HG02623 (cell line): ENCODE measurements at regions not wholly inside any gene's neighbourhood (a gene's known extent, or its start where the extent isn't known, plus 50 kb on each side); places are given as distances from the start of the nearest gene placed in this dataset.

Source experiments
- ATAC-seq: cut with Tn5 transposase; IDR thresholded peaks from one replicate; pipeline ENCODE4 v1.9.1; 2021; ENCODE audit warnings: moderate library complexity; ENCODE audit not compliant: unreplicated experiment

DNA sequence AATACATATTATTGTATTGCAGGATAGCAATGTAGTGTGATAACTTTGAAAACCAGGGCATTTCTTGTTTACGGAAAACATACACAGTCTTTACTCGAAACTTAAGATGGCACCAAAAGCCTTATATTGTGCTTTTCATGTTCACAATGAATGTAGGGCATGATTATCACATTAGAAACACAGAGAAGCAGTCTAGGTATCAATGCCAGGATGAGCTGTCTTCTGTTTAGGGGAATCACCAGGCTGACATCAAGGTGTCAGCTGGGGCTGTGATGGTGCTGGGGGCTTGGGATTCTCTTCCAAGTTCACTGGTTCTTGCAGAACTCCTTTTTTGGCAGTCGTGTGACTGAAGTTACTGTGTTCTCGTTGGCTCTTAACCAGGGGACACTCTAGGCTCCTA lies 1067.3 kb downstream of the FLRT2 start:
- ATAC-seq: no peak

DNA sequence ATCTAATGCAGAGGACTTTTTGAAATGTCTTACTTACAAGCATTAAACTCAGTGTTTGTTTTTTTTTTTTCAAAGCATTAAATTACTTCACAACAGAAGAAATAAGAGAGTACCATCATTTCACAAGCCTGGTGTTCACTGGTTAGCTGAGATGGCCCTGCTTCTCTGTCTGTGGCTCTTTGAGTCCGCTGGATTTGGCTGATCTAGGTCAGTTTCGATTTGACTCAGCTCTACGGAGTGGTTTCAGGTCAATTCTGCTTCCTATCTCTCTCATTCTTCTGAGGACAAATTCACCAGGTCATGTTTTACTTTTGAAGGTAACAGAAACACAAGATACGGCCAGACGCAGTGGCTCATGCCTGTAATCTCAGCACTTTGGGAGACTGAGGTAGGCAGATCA lies 1066.1 kb downstream of the FLRT2 start:
- no peak for ATAC-seq

DNA sequence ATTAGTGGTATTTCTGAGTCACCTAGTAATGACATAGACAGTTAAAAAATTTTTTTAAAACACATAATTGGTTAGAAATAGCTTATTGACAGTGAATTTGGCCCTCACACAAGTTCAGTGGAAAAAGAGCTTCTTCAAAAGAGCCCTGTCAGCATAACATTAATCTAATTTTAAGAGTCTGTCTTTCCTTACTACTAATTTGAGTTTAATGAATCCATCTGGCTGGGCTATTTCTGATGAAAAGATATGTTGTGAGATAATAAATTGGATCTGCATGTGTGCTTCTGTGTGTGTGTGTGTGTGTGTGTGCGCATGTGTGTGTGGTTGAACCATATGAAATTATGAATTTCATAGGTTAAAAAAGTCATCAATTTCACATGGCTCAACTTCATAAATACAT lies 1045.2 kb downstream of the FLRT2 start:
- ATAC-seq: no peak

DNA sequence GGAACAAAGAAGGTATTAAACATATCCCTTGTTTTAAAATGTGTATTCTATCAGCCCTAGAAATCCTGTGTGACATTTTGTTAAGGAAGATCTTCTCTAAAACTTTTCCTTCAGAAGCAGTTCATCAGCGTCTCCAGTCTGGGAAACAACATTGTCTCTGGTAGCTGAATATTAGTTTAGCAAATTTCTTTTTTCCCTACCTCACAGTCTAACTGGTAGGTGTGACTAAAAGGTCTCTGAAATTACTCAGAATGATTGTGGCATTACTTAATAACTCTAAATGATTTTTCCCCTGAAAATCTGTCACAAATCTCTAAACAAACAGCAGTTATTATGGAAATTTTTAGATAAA lies 1044.8 kb downstream of the FLRT2 start:
- ATAC-seq: no peak

DNA sequence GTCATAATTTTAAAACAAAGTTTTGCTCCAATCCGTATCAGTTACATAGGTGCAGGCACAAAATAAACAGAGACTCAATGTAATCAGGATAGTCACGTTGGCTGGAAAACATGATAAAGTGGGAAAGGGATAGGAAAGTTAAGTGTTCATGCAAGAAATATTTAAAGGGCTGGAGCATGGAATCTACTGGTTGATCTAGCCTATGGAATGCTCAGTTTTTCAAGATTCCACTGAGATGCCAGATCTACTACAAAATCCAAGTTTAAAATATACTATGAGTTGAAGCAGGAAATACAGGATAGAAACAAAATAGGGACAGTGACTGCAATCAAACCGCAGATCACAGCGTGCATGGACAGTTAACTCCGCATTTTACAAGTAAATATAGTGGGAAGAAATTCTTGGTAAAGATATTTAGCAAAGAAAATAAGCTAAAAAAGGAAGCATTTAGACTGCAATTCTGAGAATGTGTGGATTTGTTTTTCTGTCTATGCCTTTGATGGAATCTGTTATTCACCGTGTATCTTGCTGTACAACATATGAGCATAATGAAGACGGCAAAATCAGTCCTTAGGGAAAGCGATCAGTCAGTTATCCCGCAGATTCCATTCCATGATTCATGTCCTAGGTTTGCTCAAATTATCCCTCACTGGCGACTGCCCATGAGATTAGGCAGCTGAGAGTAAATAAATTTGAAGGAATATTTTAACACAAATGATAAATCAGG lies 1044.3 kb downstream of the FLRT2 start:
- no peak for ATAC-seq

DNA sequence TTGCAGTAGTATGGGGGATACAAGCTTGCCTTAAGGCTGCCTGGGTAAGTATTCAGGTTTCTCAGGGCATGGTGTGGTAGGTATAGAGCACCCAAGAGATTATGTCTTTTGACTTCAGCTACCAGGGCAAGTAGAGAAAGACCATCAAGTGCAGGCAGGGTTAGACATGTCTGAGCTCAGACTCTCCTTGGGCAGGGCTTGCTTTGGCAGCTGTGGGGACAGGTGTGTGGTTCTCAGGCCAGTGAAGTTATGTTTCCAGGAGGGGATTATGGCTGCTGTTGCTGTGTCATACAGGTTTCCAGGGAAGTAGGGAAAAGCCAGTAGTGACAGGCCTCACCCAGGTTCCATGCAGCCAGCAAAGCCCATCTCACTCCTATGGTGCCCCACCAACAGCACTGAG lies 1040.4 kb downstream of the FLRT2 start:
- no peak for ATAC-seq

DNA sequence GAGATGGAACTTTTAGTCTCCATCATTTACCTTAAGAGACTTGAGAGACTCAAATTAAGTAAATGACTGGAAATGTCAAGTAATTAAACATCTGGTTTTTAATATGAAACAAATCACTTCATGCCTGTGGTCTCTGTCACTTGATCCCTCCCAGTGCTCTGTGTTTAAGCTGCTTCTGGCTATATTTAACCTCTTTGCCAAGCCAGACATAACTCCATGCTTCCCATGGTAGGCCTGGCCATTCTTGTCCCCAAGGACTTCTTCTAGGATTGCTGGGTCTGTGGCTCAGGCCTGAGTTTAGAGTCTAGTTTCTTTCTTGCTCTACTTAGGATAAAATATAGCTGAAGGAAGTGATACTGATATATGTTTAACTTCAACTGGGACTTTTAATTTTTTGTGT lies 1013.6 kb downstream of the FLRT2 start:
- ATAC-seq: no peak

DNA sequence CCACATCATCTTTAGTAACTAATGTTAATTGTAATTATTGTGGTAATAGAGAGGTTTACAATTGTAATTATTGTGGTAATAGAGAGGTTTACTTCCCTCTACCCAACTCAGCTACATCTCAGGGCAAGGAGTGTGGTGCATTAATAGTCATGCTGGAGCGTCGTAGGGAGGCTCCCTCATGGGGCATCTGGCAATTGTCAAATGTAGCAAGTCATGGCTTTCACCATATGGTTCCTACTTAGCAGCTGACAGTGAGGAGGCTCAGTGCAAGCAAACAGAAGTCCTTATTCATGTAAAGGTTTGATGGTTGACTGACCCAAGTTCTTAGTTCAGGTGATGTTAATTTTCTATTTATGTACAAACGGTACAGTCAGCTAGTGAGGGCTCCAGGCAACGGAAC lies 1012.0 kb downstream of the FLRT2 start:
- ATAC-seq: no peak

DNA sequence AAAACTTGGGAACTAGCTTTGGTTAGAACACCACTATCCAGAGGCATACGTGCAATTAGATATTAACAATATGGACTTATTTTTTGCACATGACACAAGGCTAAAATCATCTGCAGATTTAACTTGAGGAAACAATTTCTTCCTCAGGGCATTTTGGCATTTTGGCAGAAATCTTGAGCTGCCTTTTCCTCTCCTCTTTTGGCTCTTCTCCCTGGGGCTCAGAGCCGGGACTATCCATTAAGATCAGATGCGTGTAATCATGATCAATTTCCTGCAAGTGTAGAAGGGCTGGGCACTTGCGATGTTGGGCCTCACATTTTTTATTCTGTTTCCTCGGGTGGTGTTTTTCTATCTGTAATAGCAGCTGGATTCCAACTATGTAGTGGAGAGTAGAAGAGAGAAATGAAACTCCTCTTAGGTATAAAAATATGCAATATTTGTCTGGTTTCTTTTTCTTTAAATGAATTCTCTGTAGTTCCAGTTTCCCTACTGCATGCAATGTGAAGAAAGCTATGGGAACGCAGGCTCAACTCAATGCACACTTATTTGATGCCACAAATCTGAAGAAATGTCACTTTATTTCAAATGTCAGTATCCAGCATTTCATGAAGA lies 1010.8 kb downstream of the FLRT2 start:
- ATAC-seq: no peak

DNA sequence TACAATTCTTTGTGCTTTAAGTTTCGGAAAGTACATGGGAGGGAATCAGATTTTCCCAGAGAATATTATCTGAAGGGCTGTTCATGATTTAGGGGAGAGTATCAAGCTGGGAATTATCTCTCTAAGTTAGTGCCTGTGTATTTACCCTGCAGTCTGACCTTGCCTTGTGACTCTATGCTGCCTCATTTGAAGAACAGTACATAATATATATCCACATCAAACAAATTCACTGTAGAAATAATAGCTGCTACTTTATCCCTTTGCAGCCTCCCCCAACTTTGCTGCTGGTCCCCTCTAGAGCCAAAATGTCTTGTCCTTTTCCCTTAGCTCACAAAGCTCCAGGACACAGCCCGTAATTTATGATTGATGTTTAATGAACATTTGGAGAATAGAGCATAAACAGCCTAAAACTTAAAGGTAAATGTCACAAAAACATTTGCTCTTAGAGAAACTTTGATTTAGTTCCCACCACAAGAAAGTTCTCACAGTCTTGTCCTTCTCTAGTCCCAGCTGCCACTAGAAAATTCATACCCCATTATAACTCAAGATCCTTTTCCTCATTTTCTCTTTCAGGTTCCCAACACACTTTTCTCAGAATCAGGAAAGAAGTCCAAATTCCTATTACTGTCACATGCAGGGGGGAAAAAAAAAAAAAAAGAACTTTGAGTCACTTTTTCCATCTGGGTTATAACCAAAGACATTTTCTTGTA lies 1009.6 kb downstream of the FLRT2 start:
- no peak for ATAC-seq

DNA sequence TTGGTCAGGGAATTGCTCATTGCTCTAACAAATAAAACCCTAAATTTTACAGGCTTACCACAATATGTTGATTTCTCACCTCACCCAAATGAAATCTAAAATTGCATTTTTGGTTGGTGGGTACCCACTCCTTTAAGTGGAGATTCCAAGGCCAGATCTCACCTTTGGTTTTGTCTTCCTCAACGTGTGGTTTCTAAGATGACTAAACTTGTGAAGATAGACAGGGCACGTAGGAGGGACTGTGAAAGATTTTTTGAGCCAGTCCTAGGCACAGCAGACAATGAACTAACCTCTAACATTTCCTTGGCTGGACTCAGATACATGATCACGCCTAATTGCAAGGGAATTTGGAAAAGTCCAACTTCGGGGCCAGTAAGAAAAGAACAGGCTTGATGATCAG lies 1003.9 kb downstream of the FLRT2 start:
- ATAC-seq: no peak

DNA sequence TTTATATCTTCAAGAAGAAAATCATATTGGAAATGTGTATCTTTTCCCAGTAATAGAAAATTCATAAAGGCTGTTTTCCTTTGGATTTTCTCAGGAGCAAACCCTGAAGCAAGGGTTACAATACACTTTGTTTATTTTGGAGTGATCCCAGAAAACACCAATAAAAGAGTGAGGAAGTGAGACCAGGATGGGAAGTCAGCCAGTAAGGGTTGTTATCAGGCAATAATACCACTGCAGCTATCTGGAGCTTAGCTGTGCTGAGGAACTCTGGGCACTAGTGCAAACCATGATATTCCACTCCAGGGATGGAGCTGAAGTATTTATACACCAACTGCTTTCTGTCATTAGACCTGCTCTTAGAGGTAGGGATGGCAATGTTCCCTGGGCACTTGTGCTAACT lies 1002.3 kb downstream of the FLRT2 start:
- no peak for ATAC-seq

DNA sequence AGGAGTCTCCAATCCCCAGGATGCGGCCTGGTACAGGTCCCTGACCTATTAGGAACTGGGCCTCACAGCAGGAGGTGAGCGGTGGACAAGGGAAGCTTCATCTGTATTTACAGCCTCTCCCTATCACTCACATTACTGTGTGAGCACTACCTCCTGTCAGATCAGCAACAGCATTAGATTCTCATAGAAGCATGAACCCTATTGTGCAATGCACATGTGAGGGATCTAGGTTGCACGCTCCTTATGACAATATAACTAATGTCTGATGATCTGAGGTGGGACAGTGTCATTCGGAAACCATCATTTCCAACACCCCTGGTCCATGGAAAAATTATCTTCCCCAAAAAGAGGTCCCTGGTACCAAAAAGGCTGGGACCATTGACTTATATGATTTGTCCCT lies 1000.5 kb downstream of the FLRT2 start:
- ATAC-seq: no peak

DNA sequence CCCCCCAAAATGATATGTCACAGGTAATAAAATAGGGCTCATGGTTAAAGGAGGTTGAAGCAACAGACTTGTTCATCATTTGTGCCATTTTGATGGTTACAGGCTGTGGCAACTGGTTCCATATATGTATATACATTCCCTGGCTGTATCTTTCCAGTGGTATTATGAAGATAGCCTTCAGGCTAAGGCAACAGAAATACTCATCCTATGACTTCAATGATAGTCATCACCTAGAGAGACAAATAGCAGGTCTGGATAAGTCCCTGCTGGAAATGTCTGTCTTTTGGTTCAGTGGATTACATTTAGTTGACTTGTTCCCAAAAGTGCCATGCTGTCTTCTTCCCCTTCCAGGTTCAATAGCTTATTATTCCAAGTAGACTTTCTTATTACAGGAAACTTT lies 997.4 kb downstream of the FLRT2 start:
- no peak for ATAC-seq

DNA sequence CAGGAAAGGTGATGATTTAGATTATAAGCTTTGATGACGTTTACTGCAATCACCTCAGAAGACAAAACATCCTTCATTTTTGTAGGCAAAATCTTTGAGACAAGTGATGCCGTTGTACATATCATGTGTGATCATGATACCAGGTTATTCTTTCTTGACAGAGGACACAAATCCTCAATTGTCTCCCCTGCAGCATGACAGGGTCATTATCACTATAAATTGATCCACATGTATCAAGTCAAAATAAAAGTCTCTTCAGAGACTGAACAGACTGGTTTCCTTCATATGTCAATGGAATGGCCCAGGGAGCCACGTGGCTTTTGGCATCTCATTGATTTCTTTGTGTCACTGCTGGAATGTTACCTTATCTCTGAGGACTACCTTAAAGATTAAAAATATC lies 995.7 kb downstream of the FLRT2 start:
- no peak for ATAC-seq

DNA sequence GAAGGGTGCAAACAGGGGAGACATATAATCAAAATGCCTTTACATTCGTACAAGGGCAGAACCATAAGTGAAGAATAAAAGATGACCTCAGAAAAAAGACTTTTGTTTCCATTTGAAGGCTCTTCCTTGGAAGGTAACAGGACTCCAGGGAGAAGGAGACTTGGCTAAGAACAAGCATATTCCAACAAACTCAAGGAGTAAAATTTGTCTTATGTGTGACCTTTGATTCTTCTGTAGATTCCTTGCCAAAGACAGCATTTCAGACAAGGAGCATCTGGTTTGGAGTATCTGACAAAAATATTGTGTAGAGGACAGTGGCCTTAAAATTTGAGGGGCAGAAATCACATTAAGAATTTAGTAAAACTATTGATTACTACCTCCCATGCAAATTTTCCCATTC lies 991.9 kb downstream of the FLRT2 start:
- no peak for ATAC-seq

DNA sequence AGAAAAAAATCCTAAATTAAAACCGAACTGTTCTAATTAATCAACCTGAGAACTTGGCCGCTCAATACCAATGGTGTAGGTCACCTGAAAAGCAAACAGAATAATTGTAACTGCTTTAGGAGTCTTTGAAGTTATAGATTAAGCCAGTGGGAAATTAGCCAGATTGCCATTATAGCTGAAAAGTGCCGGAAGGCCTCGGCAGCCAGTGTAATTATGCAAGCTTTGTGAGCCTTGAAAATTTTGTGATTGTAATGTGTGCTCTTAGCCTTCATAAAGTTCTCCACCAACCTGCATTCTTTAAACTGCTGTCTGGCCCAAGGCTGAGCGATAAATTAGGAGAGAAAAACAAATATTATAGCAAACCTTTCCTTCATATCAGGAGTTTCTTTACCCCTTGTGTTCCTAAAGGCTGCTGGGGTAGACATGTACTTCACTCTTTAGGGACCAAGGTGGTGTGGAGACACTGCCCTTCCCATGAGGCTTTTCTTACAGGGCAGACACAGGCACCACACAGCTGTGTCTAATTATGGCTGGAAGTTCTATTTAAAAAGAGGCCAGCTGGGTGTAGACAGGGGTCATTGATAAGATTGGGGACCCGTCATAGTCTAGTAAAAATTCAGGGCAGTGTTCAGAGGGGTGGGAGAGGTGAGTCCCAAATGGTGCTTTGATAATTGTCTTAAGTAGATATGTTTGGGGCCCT lies 991.2 kb downstream of the FLRT2 start:
- no peak for ATAC-seq

DNA sequence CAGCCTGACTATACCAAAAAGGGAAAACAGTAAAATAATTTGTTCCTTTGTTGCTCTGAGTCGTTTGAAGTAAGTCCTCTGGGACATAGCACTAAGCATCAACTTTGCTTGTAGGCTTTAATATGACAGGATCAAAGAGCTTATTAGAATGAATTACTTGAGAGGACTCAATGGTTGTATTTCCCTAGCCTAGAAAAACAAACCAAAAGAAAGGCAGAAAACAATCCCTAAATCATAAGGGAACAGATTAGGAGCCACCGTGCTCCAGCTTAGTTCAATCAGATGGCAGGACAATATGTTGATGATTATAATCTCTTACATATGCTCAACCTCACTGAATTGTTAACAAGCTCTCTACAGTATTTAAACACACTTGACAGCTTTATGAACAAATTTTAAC lies 988.4 kb downstream of the FLRT2 start:
- ATAC-seq: no peak

DNA sequence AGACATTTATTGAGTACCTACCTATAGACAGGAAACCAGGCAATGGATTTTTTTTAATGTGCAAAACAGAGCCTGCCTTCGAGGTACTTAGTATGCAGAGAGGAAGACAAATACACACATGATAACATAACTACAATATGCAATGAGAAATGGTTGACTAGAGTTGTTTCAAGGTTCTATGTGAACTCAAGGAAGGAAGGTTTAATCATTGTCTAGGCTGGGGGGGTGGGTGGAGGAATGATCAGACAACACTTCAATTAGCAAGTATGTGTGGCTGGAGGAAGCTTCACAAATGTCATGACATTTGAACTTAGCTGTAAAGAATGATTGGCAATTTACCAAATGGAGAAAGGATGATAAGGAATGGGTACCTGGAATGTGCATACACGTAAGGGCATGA lies 985.3 kb downstream of the FLRT2 start:
- no peak for ATAC-seq

DNA sequence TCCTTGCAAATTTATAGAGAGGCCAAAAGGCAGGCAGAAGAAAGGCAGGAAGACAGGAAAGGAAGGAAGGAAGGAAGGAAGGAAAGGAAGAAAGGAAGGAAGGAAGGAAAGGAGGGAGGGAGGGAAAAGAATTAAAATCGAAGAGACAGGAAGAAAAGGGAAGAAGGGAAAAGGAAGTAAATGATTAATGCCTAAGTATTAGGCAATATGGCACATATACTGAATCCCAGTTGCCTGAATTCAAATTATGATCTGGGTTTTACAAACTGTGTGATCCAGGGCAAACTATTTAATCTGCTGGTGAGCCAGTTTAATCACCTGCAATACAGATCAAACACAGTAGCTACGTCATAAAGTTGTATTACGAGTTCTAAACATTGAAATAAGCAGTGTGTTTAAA lies 983.6 kb downstream of the FLRT2 start:
- no peak for ATAC-seq

DNA sequence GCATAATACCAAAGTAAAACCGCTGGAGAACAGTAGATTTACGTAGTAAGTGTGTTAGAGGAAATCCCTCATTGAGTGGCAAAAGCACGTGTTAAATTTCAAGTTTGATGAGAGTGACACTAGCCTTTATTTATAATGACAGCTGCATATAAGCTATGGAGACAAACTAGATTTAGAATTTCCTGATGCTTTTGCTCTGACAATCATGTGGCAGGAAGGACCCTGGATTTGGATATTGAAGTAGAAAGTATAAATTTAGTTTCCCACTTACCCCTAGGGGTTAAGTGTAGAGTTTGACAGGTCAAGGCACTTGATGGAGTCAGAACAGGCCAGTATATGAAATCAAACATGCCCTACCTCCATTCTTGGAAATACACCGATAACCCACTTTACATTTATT lies 983.1 kb downstream of the FLRT2 start:
- no peak for ATAC-seq

DNA sequence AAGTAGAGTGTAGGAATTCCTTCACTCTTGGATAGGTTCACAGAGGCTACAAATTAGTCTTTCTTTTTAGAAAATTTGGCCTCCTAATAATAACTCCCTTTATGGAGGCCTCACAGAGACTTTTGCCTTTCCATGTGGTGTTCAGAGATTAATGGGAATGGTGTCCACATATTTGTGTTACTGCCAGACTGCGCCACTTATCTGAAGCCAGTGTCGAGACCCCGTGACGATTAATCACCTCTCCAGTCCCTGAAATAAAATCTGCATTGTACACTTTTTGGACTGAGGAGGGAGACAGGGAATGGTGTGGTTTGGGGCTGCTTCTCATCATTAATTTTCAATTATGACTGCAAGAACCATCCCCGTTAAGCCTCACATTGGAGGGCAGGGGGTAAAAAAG lies 980.5 kb downstream of the FLRT2 start:
- ATAC-seq: no peak
